ENCODE measurements at regions not wholly inside any gene's neighbourhood (a gene's known extent, or its start where the extent isn't known, plus 50 kb on each side); places are given as distances from the start of the nearest gene placed in this dataset.

- peaks cover 17% of the 10 kb centered on the region for H3K9me3 Mint-ChIP-seq (ENCODE audit: unreplicated experiment)
- no peak overlapping the region for H3K4me3 Mint-ChIP-seq (ENCODE audit: unreplicated experiment)
- TF ChIP-seq CTCF (IDR thresholded peaks at IDR 0.05), result no peak
- peaks cover 5% of the 10 kb centered on the region for H3K4me1 Mint-ChIP-seq (ENCODE audit: unreplicated experiment)
- H3K27ac Mint-ChIP-seq (ENCODE audit: unreplicated experiment), result no peak overlapping the region
- no peaks in the 10 kb centered on the region for H3K27me3 Mint-ChIP-seq (ENCODE audit: unreplicated experiment)
- DNase-seq (ENCODE audit: extremely low spot score, unreplicated experiment), result peak; percentile 38
- H3K36me3 Mint-ChIP-seq (ENCODE audit: unreplicated experiment), result no peaks in the 10 kb centered on the region
Observed at GRCh38 chrX:150236327-150236726, 126.8 kb upstream of the MAMLD1 start.

GRCh38 chrX:150238632-150239382 is 124.3 kb upstream of the MAMLD1 start:
- Mint-ChIP-seq H3K27ac (ENCODE audit: unreplicated experiment) (no peak overlapping the region), H3K27me3 (ENCODE audit: unreplicated experiment) (no peaks in the 10 kb centered on the region), H3K4me1 (ENCODE audit: unreplicated experiment) (peaks cover 5% of the 10 kb centered on the region), H3K4me3 (ENCODE audit: unreplicated experiment) (no peak overlapping the region), H3K36me3 (ENCODE audit: unreplicated experiment) (no peaks in the 10 kb centered on the region), H3K9me3 (ENCODE audit: unreplicated experiment) (peaks cover 4% of the 10 kb centered on the region)
- no peak for TF ChIP-seq CTCF (IDR thresholded peaks at IDR 0.05)
- peak; percentile 60 for DNase-seq (ENCODE audit: extremely low spot score, unreplicated experiment)

- no peak for TF ChIP-seq CTCF (IDR thresholded peaks at IDR 0.05)
- H3K4me3 Mint-ChIP-seq (ENCODE audit: unreplicated experiment), result no peak overlapping the region
- peak; percentile 53 for DNase-seq (ENCODE audit: extremely low spot score, unreplicated experiment)
- peaks cover 5% of the 10 kb centered on the region for H3K4me1 Mint-ChIP-seq (ENCODE audit: unreplicated experiment)
- no peaks in the 10 kb centered on the region for H3K36me3 Mint-ChIP-seq (ENCODE audit: unreplicated experiment)
- H3K27me3 Mint-ChIP-seq (ENCODE audit: unreplicated experiment), result no peaks in the 10 kb centered on the region
- no peaks in the 10 kb centered on the region for H3K9me3 Mint-ChIP-seq (ENCODE audit: unreplicated experiment)
- H3K27ac Mint-ChIP-seq (ENCODE audit: unreplicated experiment), result no peak overlapping the region
Observed at GRCh38 chrX:150239946-150240642, 123.0 kb upstream of the MAMLD1 start.

- Mint-ChIP-seq H3K9me3 (ENCODE audit: unreplicated experiment) (no peaks in the 10 kb centered on the region), H3K27ac (ENCODE audit: unreplicated experiment) (no peak overlapping the region), H3K36me3 (ENCODE audit: unreplicated experiment) (no peaks in the 10 kb centered on the region), H3K27me3 (ENCODE audit: unreplicated experiment) (no peaks in the 10 kb centered on the region), H3K4me3 (ENCODE audit: unreplicated experiment) (no peak overlapping the region), H3K4me1 (ENCODE audit: unreplicated experiment) (peaks cover 5% of the 10 kb centered on the region)
- peak; percentile 44 for DNase-seq (ENCODE audit: extremely low spot score, unreplicated experiment)
- no peak for TF ChIP-seq CTCF (IDR thresholded peaks at IDR 0.05)
Observed at GRCh38 chrX:150240643-150240970, 122.5 kb upstream of the MAMLD1 start.

- TF ChIP-seq CTCF (IDR thresholded peaks at IDR 0.05), result no peak
- Mint-ChIP-seq H3K27me3 (ENCODE audit: unreplicated experiment) (no peaks in the 10 kb centered on the region), H3K36me3 (ENCODE audit: unreplicated experiment) (no peaks in the 10 kb centered on the region), H3K4me1 (ENCODE audit: unreplicated experiment) (peaks cover 29% of the 10 kb centered on the region), H3K9me3 (ENCODE audit: unreplicated experiment) (no peaks in the 10 kb centered on the region), H3K4me3 (ENCODE audit: unreplicated experiment) (no peak overlapping the region), H3K27ac (ENCODE audit: unreplicated experiment) (peak overlapping the region; percentile 12)
- peak; percentile 72 for DNase-seq (ENCODE audit: extremely low spot score, unreplicated experiment)
Observed at GRCh38 chrX:150253959-150254620, 109.0 kb upstream of the MAMLD1 start.
